GM13976 (cell line): ENCODE measurements at regions not wholly inside any gene's neighbourhood (a gene's known extent, or its start where the extent isn't known, plus 50 kb on each side); places are given as distances from the start of the nearest gene placed in this dataset.

ENCODE experiments used
- DNase-seq: peaks from one replicate; pipeline ENCODE4 v3.0.0; 2012; ENCODE audit warnings: low spot score
- in situ Hi-C: fragments of 300-500 bp; cut with MboI; formaldehyde crosslinking; loops from one replicate; pipeline ENCODE4 v1.12.0; 2022; ENCODE audit warnings: low sequenced_read_pairs, mixed read lengths, inconsistent platforms; ENCODE audit not compliant: unreplicated experiment
- TF ChIP-seq, protein P1 (sequence below): IDR thresholded peaks from 2 replicates; pipeline ENCODE4 v1.5.1; 2012; ENCODE audit warnings: borderline replicate concordance, mild to moderate bottlenecking; ENCODE audit not compliant: insufficient read depth; ENCODE audit errors: extremely low read depth, missing control alignments, control extremely low read depth

DNA sequence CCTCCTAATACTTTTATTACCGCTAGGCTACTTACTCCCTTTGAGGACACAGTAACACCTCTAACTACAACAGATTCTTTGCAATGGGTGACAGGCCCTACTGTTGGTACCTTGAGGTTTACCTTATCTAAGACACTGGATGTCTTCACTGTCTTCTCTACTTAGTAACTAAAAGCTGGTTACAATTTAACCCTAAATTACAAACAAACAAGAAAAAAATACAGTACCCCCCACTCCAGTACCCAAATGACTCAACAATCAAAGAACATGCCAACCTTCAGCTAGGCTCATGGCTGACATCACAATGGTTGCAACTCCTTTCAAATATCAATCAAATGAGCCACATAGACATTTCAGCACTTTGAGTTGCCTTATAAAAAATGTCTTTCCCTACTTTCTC, 198.0 kb downstream of the GUCY2F start:
- TF ChIP-seq, protein P1, sequence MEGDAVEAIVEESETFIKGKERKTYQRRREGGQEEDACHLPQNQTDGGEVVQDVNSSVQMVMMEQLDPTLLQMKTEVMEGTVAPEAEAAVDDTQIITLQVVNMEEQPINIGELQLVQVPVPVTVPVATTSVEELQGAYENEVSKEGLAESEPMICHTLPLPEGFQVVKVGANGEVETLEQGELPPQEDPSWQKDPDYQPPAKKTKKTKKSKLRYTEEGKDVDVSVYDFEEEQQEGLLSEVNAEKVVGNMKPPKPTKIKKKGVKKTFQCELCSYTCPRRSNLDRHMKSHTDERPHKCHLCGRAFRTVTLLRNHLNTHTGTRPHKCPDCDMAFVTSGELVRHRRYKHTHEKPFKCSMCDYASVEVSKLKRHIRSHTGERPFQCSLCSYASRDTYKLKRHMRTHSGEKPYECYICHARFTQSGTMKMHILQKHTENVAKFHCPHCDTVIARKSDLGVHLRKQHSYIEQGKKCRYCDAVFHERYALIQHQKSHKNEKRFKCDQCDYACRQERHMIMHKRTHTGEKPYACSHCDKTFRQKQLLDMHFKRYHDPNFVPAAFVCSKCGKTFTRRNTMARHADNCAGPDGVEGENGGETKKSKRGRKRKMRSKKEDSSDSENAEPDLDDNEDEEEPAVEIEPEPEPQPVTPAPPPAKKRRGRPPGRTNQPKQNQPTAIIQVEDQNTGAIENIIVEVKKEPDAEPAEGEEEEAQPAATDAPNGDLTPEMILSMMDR, result no peak
- in situ Hi-C loops, result no loop called here
- DNase-seq, result no peak

GRCh38 chrX:109281483-109282275, 200.2 kb downstream of the GUCY2F start:
- TF ChIP-seq, protein P1, result no peak
- in situ Hi-C loops, result no loop called here
- DNase-seq, result no peak

DNA sequence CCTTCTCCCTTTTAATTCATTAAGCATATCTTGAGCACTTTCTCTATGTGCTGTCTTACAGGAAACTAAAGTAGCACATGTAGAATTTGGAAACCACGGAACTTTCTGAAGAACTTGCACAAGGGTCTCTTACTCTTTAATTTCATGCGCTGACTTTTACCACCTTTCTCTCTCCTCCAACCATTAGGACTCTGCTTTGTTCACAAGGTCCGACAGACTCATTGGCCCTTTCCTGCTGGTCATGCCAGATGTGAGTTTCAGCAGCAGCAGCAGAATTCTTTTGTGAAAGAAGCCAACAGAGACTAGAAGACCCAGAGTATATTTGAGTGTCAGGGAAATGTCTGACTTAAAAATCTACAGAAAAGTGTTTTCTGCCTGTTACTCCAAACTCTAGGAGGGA, 207.1 kb downstream of the GUCY2F start:
- in situ Hi-C loops, result no loop called here
- TF ChIP-seq, protein P1, result no peak
- DNase-seq, result no peak

- in situ Hi-C loops, result no loop called here
- peak; percentile 10 for DNase-seq
- TF ChIP-seq, protein P1, result no peak
These were observed 211.1 kb downstream of the GUCY2F start for GRCh38 chrX:109270580-109271484.

GRCh38 chrX:109268340-109268739, 213.5 kb downstream of the GUCY2F start:
- no peak for DNase-seq
- TF ChIP-seq, protein P1, result no peak
- in situ Hi-C loops, result no loop called here

- TF ChIP-seq, protein P1, result no peak
- in situ Hi-C loops, result no loop called here
- no peak for DNase-seq
These were observed 215.9 kb downstream of the GUCY2F start for GRCh38 chrX:109266034-109266433.
